Tibial nerve (tissue), 3 donors: ENCODE measurements at regions not wholly inside any gene's neighbourhood (a gene's known extent, or its start where the extent isn't known, plus 50 kb on each side); places are given as distances from the start of the nearest gene placed in this dataset.

Experiments
- POLR2A ChIP-seq, 2 donors: fragments of 450-650 bp; IDR thresholded peaks; one replicate each; pipeline ENCODE4 v1.6.1; 2017; ENCODE audit warnings: antibody characterized with exemption in 2 of 2, mild to moderate bottlenecking in 2 of 2, moderate library complexity in 2 of 2
- TF ChIP-seq, protein P1 (sequence below), 5 experiments: fragments of 200-600 bp in 3 of 5; fragments of 450-650 bp in 2 of 5; sonication (generic) in 3 of 5; IDR thresholded peaks; one replicate each; pipeline ENCODE4 v1.5.1; 2016 to 2019; ENCODE audit warnings: antibody characterized with exemption in 5 of 5, mild to moderate bottlenecking in 3 of 5, moderate library complexity in 2 of 5

DNA sequence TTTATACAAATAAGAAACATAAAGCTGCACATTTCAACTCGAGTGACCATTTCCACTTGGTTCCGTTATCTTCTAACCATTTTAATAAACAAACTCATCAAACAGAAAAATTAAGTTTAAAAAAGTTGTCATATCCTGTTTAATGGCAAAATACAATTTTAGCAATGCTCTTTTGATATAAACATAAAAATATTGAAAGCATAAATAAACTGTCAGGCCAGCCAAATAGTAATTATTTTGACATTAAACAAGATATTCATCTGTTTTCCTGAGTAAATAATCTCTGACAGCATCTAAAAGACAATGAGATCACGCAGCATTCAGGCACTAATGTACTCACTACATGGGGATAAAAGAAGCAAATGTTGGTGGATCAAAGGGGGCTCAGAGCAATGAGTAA is 145.3 kb upstream of the ATP5MC3 start:
- TF ChIP-seq, protein P1, sequence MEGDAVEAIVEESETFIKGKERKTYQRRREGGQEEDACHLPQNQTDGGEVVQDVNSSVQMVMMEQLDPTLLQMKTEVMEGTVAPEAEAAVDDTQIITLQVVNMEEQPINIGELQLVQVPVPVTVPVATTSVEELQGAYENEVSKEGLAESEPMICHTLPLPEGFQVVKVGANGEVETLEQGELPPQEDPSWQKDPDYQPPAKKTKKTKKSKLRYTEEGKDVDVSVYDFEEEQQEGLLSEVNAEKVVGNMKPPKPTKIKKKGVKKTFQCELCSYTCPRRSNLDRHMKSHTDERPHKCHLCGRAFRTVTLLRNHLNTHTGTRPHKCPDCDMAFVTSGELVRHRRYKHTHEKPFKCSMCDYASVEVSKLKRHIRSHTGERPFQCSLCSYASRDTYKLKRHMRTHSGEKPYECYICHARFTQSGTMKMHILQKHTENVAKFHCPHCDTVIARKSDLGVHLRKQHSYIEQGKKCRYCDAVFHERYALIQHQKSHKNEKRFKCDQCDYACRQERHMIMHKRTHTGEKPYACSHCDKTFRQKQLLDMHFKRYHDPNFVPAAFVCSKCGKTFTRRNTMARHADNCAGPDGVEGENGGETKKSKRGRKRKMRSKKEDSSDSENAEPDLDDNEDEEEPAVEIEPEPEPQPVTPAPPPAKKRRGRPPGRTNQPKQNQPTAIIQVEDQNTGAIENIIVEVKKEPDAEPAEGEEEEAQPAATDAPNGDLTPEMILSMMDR (IDR thresholded peaks at IDR 0.05): no peak
- TF ChIP-seq POLR2A (IDR thresholded peaks at IDR 0.05): no peak
